ENCODE measurements at regions not wholly inside any gene's neighbourhood (a gene's known extent, or its start where the extent isn't known, plus 50 kb on each side); places are given as distances from the start of the nearest gene placed in this dataset.
"Not testable (repeated sequence)": the region's sequence is repeated elsewhere in the genome, so short reads cannot be mapped to it uniquely, and the experiment has no call there.

DNA sequence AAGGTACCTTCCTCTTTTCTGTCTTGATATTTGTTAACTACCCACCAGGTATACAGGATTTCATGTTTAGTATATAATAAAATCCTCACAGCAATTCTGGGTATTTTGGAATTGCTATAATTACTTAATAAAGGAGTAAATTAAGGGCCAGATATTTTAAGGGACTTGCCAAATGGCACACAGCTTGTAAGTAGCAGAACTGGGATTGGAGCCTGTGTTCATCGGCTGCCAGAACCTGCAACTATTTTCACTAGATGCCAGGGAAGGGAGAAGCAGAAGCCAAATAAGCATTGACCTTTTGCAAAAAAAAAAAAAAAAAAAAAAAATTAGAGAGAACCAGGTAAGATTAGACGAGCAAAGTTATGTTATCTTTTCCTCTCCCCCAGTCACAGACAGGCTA lies 683.3 kb upstream of the CADM2 start:
- no peak for DNase-seq

DNA sequence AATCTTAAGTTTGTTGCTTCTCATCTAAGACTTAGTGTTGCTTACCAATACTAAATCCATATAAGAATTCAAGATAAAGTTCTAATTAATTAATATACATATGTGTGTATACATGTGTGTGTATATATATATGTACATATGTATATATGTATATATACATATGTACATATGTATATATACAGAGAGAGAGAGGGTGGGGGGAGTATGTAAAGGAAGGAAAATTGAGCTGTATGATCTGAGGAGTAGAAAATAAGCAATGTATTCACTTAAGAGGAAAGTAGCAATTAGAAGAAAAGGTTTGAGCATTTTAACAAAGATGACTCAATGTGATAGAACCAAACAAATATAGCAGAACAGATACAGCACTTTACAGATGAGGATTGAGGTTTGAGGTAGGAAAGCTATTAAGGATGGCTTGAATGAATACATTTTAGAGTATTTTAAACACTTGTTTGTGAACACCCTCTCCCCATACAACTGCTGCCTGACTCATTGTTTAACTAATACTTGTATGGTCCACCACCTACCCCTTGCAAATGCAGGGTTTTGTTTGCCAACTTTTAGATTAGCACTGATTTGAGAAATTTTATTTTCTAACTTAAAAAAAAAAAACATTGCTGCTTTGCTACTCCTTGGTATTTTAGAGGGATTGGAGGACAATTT lies 681.1 kb upstream of the CADM2 start:
- no peak for DNase-seq

DNA sequence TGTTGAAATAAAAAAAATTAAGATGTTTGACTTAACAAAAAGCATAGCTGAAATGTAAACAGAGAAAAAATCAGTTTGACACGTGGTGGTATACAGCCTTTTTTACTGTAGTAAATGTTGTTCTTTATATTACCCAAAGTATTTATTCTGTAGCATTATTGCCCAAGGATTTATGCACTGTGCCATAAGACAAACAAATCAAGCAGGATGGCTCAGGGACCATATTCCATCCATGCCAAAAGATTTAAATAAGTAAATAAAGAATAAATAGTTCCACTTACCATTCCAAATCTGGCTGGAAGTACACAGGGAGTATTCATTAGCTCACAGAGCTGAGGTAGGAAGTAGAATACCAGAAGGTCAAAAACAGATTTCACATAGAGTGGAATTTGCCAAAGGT lies 666.7 kb upstream of the CADM2 start:
- DNase-seq = peak; percentile 2

DNA sequence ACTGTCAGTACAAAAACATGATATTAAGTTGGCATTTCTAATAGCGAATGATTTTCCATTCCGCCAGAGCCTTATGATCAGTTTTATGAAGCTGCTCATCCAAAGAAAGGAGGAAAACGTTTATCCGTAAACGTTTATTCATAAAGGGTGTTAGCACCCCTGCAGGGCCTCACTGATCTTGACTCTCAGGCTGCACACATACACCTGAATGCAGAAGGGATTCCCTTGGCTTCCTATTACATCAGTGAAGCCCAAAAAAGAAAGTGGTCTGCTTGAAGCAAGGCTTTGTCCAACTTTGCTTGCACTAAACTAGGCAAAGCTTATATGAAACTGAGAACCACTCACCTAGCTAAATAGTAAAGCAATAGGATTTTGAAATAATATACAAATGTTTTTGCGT lies 659.5 kb upstream of the CADM2 start:
- no peak for DNase-seq

DNA sequence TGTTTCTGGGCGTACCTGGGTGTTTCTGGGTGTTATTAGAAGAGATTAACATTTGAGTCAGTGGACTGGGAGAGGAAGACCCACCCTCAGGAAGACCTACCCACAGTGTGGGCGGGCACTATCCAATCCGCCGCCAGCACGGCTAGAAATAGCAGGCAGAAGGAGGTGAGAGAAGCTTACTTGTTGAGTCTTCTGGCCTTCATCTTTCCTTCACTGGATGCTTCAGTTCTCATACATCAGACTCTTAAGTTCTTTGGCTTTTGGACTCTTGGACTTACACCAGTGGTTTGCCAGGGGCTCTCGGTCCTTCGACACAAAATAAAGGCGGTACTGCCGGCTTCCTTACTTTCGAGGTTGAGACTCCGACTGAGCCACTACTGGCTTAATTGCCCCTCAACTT lies 654.6 kb upstream of the CADM2 start:
- no peak for DNase-seq

DNA sequence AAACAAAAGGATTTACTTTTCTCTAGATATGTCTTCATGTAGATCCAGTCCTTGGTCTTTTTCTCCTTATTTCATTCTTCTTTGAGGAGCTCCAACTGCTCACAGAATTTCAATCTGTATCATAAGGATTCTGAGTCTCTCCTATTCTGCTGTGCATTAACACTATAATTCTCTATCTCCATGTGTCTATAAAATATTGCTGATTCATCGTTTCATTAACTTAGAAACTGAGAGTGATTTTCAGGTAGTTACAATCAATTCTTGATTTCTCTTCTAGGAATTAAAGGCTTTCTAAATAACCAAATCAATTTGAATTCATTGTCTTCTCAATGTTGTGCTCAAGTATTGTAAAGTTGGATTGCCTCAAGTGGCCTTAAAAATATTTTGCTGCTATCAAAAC lies 651.5 kb upstream of the CADM2 start:
- DNase-seq = no peak

DNA sequence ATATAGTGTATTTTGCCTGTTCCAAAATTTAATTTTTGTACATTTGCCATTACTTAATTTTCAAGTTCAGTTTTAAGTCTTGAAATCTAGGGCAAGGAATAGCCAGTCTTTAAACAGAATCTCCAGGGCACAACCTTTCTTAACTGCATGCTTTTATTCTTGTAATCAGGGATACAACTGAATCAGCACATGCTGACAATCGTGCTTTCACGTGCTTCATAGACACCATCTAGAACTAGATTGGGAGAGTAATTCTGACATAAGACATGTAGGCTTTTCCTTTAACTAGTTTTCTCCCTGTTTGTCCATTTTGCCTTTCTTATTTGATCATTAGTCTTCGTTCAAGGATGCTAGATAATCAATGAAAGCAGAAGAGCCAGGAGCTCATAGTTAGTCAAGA lies 650.4 kb upstream of the CADM2 start:
- no peak for DNase-seq

DNA sequence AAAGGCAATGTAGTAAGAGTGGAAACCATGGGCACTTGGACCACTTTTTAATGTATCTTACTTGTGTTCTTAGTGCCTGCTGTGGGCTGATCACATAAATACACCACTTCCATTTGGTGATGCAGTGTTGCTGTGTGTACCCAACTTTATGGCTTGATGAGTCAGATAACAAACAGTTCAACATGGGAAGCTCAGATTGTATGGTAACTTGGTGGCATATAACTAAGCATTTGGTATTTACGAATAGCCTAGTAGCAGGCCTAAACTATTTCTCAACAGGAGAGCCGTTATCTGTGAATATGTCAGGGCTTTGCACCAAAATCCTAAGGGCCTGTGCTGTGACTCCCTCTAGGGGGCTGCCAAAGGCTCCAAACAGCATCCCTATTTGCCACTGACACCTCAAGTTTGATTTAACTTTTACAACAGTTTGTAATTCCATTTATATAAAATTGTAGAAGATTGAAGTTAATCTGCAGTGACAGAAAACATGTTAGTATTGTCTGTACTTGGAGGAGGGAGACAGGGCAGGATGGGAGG lies 640.4 kb upstream of the CADM2 start:
- DNase-seq = no peak

DNA sequence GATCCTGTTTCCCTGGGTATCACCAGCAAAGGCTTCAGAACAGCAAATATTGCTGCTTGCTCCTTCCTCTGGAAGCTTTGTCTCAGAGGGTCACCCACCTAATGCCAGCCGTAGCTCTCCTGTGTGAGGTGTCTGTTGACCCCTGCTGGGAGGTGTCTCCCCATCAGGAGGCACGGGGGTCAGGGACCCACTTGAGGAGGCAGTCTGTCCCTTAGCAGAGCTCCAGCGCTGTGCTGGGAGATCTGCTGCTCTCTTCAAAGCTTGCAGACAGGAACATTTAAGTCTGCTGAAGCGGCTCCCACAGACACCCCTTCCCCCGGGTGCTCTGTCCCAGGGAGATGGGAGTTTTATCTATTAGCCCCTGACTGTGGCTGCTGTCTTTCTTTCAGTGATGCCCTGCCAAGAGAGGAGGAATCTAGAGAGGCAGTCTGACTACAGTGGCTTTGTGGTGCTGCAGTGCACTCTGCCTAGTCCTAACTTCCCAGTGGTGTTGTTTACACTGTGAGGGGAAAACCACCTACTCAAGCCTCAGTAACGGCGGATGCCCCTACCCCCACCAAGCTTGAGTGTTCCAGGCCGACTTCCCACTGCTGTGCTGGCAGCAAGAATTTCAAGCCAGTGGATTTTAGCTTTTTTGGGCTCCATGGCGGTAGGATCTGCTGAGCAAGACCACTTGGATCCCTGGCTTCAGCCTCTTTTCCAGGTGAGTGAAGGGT lies 593.1 kb upstream of the CADM2 start:
- DNase-seq = not testable (repeated sequence)
